NCI-H1694 (cell line): ENCODE measurements at regions not wholly inside any gene's neighbourhood (a gene's known extent, or its start where the extent isn't known, plus 50 kb on each side); places are given as distances from the start of the nearest gene placed in this dataset.
"Not testable (repeated sequence)": the region's sequence is repeated elsewhere in the genome, so short reads cannot be mapped to it uniquely, and the experiment has no call there.

Source experiments
- DNase-seq: peaks from one replicate; lab custom pipeline; 2025; lab: John Stamatoyannopoulos, UW

DNA sequence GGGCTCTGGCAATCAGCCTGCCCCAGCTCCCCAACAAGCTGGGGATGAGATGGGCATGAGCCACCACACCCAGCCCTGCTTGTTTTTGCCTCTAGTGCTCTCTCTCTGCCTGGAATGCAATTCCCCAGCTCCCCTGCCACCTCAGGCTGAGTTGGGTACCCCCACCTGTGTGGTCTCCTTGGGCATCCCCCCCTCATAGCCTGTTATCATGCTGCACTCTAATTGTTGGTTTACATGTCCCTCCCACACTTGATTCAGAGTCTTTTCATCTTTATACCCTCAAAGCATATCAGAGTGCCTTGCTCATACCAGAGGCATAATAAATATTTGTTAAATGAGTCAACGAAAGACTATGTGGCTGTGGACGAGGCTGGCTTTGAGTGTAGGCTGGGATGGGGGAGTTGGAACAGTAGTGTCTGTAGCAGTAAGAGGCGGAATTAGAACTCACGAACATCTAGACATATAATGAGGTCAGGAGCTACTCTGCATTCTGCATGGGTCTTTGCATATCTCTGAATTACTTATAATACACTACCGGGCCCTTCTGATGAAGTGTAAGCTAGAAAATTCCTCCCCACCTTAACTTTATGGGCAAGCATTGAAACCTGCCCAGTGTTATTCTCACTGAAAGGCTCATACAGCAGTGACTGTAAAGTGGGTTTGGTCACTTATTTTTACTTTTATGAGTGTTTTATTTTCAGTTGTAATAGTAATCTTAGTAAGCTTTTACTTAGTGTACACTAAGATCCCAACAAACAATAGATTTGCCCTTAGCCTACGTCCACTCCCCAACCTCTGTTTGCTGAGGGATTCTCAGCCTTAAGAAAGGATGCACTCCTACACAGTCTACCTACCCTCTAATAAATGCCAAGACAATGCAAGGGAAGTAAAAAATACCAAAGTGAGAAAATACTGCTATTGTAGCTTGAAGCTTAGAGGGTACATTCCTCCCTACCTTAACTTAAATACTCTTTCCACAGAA lies 58.7 kb downstream of the EDN1 start:
- no peak for DNase-seq

DNA sequence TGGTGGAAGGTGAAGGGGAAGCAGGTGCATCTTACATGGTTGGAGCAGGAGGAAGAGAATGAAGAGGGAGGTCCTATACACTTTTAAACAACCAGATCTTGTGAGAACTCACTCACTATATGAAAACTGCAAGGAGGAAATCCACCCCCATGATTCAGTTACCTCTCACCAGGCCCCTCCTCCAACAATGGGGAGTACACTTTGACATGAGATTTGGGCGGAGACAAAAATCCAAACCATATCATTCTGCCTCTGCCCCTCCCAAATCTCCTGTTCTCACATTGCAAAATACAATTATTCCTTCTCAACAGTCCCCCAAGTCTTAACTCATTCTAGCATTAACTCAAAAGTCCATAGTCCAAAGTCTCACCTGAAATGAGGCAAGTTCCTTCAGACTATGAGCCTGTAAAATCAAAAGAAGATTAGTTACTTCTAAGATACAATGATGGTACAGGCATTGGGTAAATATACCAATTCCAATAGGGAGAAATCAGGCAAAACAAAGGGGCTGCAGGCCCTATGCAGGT lies 60.5 kb downstream of the EDN1 start:
- DNase-seq: no peak

DNA sequence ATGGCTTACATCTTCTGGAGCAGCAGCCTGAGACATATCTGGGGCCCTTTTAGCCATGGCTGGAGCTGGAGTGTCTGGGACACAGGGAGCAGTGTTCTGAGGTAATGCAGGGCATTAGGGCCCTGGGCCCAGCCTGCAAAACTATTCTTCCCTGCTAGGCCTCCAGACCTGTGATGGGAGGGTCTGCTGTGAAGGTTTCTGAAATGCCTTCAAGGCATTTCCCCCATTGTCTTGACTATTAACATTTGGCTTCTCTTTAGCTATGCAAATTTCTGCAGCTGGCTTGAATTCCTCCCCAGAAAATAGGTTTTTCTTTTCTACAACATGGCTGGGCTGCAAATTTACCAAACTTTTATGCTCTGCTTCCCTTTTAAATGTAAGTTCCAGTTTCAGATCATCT lies 61.5 kb downstream of the EDN1 start:
- DNase-seq: no peak

DNA sequence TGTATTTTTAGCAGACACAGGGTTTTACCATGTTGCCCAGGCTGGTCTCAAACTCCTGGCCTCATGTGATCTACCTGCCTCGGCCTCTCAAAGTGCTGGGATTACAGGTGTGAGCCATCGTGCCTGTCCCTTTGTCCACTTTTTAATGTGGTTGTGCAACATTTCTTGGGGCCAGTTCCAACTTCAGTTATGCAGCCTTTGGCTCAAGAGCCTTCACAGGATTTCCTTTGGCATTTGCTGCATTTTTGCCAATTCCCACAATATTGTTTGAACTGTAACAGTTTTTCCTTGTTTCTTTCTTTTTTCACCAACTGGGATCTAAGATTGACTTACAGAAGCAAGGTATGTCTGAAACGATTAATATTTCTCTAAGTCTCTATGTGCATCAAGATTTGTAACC lies 63.6 kb downstream of the EDN1 start:
- no peak for DNase-seq

DNA sequence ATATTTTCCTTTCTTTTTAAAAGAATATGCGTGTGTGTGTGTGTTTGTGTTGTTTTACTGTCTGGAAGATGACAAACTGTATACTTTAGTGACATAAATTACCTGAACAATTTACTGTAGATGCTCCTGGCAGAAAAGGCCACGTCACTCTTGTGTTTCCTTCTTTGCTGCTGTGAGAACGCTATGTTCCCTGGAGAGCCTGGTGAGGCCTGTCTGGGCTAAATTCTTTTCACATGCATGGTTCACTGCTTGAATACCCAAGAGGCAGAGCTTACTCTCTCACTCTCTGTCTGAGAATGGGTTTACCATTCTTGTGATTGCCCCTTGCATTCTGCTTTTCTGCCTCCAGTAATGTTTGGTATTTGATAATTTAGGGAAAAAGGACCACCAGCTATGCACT lies 64.3 kb downstream of the EDN1 start:
- DNase-seq: no peak

DNA sequence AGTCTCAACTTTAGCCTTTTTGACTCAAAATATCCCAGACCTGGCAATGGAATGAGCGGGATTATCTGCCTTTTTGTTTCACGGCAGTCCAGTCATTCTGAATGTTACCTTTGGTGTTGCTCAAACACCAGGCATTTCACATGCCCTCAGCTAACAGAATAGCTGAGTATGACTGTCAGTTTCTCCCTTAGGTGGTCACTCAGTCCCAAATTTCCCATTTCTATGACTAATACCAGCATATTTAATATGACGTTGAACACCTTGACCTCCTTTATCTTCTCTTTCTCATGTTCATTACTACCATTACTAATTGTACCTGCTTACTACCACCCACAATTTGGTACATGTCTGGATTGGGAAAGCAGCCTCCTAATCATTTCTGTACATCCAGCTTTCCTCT lies 65.2 kb downstream of the EDN1 start:
- DNase-seq: no peak

DNA sequence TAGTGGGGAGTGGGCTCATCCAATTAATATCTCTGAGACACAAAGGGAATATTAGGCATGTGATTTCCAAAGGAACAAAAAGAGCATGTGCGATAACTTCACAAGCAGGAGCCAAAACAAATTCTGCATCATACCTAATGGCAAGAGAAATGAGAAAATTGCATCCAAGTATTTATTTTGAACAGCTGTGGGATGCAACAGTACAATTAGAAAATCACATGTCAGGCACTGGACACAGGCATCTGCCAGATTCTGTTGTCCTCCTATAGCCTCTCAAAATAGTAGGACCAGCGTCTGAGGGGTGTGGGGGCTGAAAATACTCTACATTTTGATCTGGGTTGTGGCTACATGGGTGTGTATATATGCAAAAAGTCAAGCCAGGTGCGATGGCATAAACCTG lies 66.3 kb downstream of the EDN1 start:
- DNase-seq: no peak

DNA sequence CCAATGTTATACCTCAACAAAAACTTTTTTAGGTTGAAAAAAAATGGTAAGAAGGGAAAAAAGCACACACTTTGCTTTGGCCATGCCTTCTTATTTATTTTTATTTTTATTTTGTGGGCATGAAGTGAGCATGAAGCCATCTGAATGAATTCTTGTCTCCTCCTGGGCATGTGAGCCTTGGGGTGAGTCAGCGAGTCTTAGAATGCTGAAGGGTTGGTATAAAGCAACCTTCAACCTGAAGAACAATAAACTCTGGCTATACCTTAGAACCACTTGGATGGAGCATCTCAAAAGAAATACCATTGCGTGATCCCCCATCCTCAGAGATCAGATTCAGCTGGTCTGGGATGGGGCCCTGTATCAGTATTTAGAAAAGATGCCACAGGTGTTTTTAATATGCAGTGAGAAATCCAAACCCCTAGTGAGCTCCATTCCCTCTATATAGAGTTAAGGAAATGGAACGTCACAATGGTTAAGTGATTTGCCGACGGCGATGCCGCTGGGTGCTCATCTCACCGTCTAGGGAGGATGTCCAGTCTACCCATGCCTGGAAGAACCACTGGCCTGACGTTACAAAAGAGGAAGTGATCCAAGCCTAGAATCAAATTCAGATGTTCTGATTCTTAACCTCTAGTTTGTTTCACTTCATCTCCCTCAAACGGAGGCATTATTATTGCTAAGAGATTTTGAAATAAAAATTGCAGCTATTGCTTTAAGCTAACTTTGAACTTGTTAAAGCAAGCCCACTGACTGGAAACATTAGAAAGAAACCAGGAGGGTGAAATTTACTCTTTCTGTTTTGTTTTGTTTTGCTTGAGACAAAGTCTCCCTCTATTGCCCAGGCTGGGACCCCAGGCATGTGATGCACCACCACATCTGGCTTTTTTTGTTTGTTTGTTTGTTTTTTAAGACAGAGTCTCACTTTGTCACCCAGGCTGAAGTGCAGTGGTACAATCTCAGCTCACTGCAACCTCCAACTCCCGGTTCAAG lies 67.1 kb downstream of the EDN1 start:
- no peak for DNase-seq

DNA sequence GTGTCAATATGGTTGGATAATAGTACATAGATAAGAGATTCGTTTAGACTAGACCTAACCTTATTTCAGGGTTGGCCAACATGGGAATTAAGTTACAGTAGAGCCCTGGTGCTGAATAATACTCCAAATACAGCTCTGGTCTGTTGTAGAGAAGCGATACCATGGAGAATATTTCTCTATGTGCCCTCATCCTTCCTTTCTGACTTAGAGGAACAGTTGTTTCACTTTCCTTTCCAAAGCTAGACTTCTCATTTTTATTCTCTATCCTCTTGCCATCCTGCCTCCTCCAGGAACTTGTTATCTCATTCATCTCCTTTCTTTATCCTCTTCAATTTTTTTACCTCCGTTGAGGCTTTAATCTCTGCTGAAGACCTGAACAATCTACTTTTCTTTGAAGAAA lies 68.9 kb downstream of the EDN1 start:
- no peak for DNase-seq

DNA sequence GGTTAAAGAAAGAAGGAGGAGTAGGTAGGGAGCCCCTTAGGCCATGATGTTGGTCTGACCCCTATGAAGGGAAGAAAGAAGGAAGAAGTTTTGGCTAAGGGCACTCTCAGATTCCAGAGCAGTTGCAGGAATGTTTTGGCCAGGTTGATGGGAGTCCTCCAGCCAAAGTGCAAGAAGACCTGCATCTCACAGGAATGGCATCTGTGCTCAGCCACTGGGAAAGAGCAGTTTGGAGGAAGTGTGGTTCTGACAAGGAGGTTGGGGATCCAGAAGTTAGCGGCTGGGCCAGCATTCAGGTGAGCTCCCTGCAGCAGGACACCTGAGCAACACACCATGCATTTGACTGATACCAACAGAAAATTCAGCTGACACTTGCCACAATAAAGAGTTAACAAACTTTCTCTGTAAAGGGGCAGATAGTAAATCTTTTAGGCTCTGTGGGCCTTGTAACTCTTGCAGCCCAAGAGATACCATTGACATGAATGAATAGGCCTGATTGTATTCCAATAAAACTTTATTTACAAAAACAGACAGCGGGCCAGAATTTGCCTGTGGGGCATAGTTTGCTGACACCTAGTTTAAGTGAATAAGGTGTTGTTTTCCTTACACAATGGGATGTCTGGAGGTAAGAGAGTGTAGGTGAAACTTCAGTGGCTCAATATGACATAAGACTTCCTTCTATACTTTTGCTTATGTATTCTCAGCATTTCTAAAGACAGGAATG lies 71.0 kb downstream of the EDN1 start:
- DNase-seq: no peak

DNA sequence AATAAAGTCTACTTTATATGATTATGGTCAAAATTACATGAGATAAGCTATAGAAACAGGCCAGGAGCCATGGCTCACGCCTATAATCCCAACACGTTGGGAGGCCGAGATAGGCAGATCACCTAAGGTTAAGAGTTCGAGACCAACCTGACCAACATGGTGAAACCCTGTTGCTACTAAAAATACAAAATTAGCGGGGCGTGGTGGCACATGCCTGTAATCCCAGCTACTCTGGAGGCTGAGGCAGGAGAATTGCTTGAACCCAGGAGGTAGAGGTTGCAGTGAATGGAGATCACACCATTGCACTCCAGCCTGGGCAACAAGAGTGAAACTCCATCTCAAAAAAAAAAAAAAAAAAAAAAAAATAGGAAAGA lies 73.1 kb downstream of the EDN1 start:
- DNase-seq: not testable (repeated sequence)

DNA sequence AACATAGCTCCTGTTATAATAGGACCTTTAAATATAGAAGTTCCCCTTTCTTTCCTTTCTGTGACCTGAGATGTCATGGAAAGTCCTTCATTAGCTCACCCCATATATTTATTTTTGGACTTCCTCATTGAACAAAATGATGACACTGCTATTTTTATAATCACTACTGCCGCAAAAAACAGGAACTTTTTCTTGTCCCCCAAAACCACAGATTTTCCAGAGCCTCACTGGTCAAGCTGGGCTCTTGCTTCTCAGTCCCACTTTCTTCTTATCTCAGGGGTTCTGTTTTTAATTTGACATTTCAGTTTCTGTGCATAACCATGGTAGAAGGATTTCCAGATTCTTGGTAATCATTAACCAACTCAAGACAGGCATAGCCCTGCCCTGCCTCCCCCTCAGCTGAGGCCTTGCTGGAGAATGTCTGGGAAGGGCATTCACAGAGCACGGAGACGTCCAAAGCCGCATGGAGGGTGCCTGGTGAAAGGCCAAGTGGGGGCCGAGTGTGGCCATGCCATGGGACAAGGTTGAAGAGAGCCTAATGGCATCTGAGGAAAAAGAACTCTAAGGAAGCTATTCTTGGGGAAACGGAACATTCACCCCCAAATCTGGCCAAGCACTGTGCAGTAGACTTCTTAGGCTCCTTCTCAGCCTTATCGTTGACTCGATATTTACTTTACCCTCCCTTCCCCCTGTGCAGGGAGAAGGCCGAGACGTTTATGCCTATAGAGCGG lies 73.7 kb downstream of the EDN1 start:
- no peak for DNase-seq

DNA sequence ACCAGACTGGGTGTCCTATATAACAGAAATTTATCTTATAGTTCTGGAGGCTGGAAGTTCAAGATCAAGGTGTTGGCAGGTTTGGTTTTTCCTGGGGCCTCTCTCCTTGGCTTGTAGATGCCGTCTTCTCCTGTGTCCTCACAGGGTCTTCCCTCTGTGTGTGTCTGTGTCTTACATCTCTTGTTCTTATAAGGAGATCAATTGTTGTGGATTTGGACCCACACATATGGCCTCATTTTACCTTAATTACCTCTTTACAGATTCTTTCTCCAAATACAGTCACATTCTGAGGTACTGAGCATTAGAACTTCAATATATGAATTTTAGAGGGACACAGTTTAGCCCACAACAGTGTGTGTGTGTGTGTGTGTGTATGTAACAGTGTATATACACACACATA lies 74.5 kb downstream of the EDN1 start:
- no peak for DNase-seq

DNA sequence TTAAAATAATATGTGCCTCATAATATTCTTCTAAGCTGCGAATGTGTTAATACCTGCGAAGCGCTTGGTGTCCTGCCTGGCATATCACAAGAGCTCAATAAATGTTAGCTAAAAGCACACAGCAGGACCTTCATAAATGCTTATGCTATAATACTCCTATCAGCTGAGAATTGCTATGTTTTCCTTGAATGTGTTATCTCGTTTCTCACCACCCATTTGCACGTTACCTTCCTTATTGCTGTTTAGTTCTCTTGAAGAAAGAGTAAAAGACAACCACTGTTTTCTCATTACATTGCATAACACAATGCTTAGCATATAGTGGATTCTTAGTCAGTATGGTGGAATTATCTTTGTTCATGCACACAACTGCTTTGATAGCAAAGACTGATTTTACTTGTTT lies 76.6 kb downstream of the EDN1 start:
- DNase-seq: no peak

DNA sequence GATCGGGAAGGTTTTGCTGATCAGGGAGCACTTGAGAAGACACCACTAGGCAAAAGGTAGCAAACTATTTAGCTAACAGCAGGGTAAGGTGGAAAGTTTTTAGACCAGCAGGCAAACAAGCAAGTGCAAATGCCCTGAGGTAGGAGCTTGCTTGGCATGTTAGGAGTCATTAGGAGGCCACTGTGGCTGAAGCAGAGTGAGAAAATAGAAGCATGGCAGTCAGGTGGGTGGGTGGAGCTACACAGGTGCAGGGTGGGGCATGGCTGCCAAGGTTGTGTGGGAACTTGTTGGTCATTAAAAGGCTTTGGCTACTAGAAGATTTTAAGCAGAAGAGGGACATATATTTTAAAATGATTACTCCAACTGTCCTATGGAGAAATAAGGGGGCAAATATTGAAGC lies 77.3 kb downstream of the EDN1 start:
- DNase-seq: no peak

DNA sequence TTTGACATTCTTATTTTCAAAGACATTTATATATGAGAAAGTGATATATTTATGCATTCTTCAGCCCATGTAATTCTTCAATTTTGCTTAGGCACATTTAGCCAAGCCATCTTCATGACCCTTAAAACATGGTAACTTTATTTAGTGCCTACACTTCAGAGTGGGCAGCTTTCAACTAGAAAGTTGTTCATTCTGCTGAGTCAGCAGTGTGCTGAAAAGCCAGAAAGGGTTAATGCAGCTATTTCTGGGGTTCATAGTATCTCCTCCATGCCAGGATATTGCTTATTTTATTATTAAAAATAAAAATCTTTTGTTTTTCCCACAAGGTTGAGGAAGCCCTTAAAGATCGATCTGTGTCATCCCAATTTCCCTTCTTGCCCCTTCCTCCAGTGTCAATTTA lies 79.2 kb downstream of the EDN1 start:
- DNase-seq: no peak

DNA sequence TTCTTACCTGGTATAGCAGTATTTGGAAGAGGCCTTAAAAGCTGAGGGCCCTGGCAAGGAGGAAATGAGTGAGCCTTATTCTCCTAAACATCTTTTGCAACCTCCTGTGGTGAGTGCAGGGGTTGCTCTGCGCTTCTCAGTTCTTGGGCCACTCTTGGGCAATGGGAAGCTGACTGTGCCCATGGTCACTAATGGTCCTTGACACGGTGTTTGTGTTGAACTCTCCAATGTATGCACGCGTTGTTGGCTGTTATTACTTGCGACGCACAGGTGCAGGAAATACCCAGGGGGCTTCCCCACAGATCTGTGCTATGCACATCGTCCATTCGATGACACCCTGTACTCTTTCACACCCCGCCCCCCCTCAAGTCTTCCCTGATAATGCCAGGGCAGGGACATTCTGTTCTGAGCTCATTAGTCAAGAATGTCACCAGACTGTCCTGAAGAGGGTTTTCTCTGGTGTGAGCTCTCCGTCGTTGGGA lies 79.7 kb downstream of the EDN1 start:
- DNase-seq: no peak

DNA sequence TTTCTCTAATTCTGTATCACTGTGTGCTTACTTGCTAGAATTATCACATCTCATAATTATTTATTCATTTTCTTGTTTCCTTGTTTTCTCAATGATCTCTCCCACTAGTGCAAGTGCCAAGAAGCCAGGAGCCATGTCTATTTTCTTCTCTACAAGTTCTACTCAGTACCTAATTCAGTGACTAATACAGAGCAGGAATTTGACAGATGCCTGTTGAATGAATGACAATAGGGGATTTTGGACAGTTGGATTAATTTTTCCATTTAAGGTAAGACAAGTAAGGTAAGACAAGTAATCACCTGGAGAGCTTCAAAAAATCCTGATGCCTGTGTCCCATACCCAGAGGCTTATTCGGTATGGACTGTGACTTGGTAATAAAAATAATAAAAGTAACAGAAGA lies 81.0 kb downstream of the EDN1 start:
- no peak for DNase-seq

DNA sequence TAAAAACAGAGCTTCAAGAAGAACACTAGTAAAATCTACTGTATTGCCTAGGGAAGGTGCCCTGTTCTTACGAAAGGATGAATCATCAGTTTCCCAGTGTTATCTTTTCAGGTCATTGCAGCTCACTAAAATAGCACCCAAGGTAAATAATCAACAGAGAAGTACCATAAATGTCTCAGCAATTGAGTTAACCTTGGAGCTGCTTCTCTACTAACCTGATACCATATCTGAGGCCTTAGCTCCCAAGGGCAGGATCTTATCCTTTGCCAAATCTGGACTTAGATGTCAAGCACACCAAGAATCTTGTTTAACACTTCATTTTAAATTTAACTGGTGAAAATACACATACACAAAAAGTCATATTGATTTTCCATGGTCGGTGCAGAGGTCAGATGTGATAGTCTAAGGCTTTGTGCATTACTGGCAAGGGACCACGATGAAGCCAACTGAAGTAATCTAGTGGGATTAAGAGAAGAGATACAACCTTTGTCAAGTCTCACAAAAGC lies 81.5 kb downstream of the EDN1 start:
- no peak for DNase-seq

DNA sequence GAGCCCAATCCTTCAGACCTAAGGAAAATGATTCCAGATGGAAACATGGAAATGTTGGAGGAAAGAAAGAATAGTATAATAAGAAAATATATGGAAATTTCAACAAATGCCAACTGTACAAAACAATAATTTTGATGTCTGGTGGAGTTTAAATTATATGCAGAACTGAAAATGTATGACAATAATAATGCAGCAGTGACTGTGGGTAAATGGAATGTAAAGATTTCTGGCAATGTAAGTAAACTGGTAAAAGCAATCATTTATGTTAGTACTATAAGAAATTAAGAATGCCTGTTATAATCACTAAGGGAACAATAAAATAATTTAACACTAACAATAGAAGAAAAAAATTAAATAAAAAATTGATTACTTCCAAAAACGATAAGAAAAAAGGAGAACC lies 89.0 kb downstream of the EDN1 start:
- no peak for DNase-seq

DNA sequence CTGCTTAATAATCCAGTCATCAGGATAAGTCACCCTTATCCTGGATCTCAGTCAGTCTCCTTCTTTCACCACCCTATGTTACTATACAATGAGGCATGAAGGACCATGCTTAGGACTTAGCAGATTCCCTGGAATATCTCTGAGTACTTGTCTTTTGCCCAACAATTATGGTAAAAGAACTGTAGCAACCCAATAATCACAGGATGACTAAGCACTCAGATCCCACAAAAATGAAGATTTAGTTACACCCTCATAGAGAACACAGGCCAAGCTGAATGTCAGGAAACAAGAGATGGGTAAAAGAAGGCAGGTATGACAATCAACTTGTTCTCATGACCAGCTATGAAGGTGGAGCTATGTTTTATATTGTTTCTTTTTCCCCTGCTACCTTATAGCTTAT lies 91.4 kb downstream of the EDN1 start:
- DNase-seq: no peak
